GM13977 (cell line): ENCODE measurements at regions not wholly inside any gene's neighbourhood (a gene's known extent, or its start where the extent isn't known, plus 50 kb on each side); places are given as distances from the start of the nearest gene placed in this dataset.

Source experiments
- DNase-seq: peaks from one replicate; pipeline ENCODE4 v3.0.0; 2012; ENCODE audit warnings: low spot score
- CTCF ChIP-seq: IDR thresholded peaks from 2 replicates; pipeline ENCODE4 v1.5.1; 2012; ENCODE audit warnings: mild to moderate bottlenecking, control low read depth; ENCODE audit not compliant: insufficient read depth; ENCODE audit errors: extremely low read depth, missing control alignments
- in situ Hi-C: fragments of 300-500 bp; cut with MboI; formaldehyde crosslinking; loops from one replicate; pipeline ENCODE4 v1.12.0; 2022; ENCODE audit warnings: low sequenced_read_pairs, low pct_unique_long_range_greater_than_20kb, mixed read lengths, inconsistent platforms; ENCODE audit not compliant: unreplicated experiment

- no peak for TF ChIP-seq CTCF
- no peak for DNase-seq
- in situ Hi-C loops = no loop called here
Observed at GRCh38 chr7:112843151-112843550, 53.0 kb upstream of the TMEM168 start.
